Omental fat pad (tissue), 3 donors: ENCODE measurements at regions not wholly inside any gene's neighbourhood (a gene's known extent, or its start where the extent isn't known, plus 50 kb on each side); places are given as distances from the start of the nearest gene placed in this dataset.

Experiments used
- ATAC-seq: fragments of 150-250 bp; one replicate; pipeline ENCODE4 v1.9.1; 2016; ENCODE audit warnings: mild to moderate bottlenecking, moderate library complexity; ENCODE audit not compliant: low FRiP score
- DNase-seq: peaks from one replicate; pipeline ENCODE4 v3.0.0-alpha.2; 2019; ENCODE audit warnings: low spot score
- CTCF ChIP-seq, 3 donors: fragments of 450-650 bp; IDR thresholded peaks; one replicate each; pipeline ENCODE4 v1.5.1; 2016 to 2017; ENCODE audit warnings: antibody characterized with exemption in 3 of 3, mild to moderate bottlenecking in 3 of 3, moderate library complexity in 2 of 3

- TF ChIP-seq CTCF (IDR thresholded peaks at IDR 0.05), result no peak
- ATAC-seq, result peak; percentile 90
- DNase-seq, result no peak
These were observed 107.6 kb downstream of the PTCSC3 start for GRCh38 chr14:36068777-36069534.

- no peak for TF ChIP-seq CTCF (IDR thresholded peaks at IDR 0.05)
- ATAC-seq (no peak), DNase-seq (no peak)
These were observed 108.9 kb downstream of the PTCSC3 start for GRCh38 chr14:36067428-36068187.

GRCh38 chr14:36066636-36067035 lies 109.9 kb downstream of the PTCSC3 start:
- TF ChIP-seq CTCF (IDR thresholded peaks at IDR 0.05), result no peak
- ATAC-seq (no peak), DNase-seq (no peak)

- ATAC-seq (no peak), DNase-seq (no peak)
- TF ChIP-seq CTCF (IDR thresholded peaks at IDR 0.05), result no peak
These were observed 110.7 kb downstream of the PTCSC3 start for GRCh38 chr14:36065831-36066230.

GRCh38 chr14:36059531-36059930 lies 117.0 kb downstream of the PTCSC3 start:
- DNase-seq (no peak), ATAC-seq (no peak)
- no peak for TF ChIP-seq CTCF (IDR thresholded peaks at IDR 0.05)

- ATAC-seq (peak; percentile 33), DNase-seq (no peak)
- no peak for TF ChIP-seq CTCF (IDR thresholded peaks at IDR 0.05)
These were observed 118.9 kb downstream of the PTCSC3 start for GRCh38 chr14:36057452-36058116.
